ENCODE measurements at regions not wholly inside any gene's neighbourhood (a gene's known extent, or its start where the extent isn't known, plus 50 kb on each side); places are given as distances from the start of the nearest gene placed in this dataset.

GRCh38 chr9:106691627-106692026 is 171.3 kb upstream of the ZNF462 start:
- no peaks in the 10 kb centered on the region for H3K9me3 ChIP-seq
- H3K27ac ChIP-seq, result no peak overlapping the region
- H3K4me3 ChIP-seq, result no peak overlapping the region
- TF ChIP-seq CTCF (IDR thresholded peaks at IDR 0.05), result no peak
- no peaks in the 10 kb centered on the region for H3K4me1 ChIP-seq
- H3K27me3 ChIP-seq, result no peaks in the 10 kb centered on the region
- H3K36me3 ChIP-seq, result no peaks in the 10 kb centered on the region
- DNase-seq (ENCODE audit: low spot score), result no peak

- Histone ChIP-seq H3K27ac (no peak overlapping the region), H3K36me3 (no peaks in the 10 kb centered on the region), H3K4me1 (peaks cover 0 to 13% of the 10 kb centered on the region in 2 donors), H3K27me3 (no peaks in the 10 kb centered on the region), H3K9me3 (no peaks in the 10 kb centered on the region), H3K4me3 (no peak overlapping the region)
- DNase-seq (ENCODE audit: low spot score), result no peak
- no peak for TF ChIP-seq CTCF (IDR thresholded peaks at IDR 0.05)
These were observed 169.4 kb upstream of the ZNF462 start for GRCh38 chr9:106693558-106693957.

DNA sequence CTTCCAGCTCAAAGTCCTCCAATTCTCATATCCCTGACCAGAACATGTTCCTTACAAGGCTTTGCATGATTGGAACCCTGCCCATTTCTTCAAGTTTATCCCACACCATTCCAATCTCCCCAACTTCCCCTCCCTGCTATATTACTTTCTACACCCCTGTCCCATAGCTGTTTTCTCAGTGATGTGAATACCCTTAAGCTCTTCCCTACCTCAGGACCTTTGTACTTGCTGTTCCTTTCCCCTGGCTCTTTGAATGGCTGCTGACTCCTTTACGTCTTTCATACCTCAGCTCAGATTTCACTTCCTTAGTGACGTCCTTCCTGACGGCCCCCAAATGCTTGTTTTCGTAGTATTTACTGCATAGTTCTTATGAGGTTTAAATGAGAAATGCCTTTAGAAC is 166.2 kb upstream of the ZNF462 start:
- DNase-seq (ENCODE audit: low spot score), result no peak
- Histone ChIP-seq H3K4me1 (peaks cover 0 to 16% of the 10 kb centered on the region in 2 donors), H3K27me3 (no peaks in the 10 kb centered on the region), H3K27ac (no peak overlapping the region), H3K9me3 (no peaks in the 10 kb centered on the region), H3K36me3 (no peaks in the 10 kb centered on the region), H3K4me3 (no peak overlapping the region)
- TF ChIP-seq CTCF (IDR thresholded peaks at IDR 0.05), result no peak

- H3K27me3 ChIP-seq, result no peaks in the 10 kb centered on the region
- H3K4me1 ChIP-seq, result peaks cover 0 to 16% of the 10 kb centered on the region in 2 donors
- no peak for TF ChIP-seq CTCF (IDR thresholded peaks at IDR 0.05)
- H3K4me3 ChIP-seq, result peak overlapping the region in 1 of 2 donors; percentile 37
- H3K36me3 ChIP-seq, result no peaks in the 10 kb centered on the region
- DNase-seq (ENCODE audit: low spot score), result no peak
- H3K27ac ChIP-seq, result peak overlapping the region in 1 of 2 donors; percentile 61
- H3K9me3 ChIP-seq, result no peaks in the 10 kb centered on the region
These were observed 165.6 kb upstream of the ZNF462 start for GRCh38 chr9:106697390-106697749.

GRCh38 chr9:106697750-106698502 is 165.0 kb upstream of the ZNF462 start:
- no peak for TF ChIP-seq CTCF (IDR thresholded peaks at IDR 0.05)
- H3K27me3 ChIP-seq, result no peaks in the 10 kb centered on the region
- peaks cover 0 to 16% of the 10 kb centered on the region in 2 donors for H3K4me1 ChIP-seq
- peak overlapping the region; percentile 26 to 61 for H3K27ac ChIP-seq
- peak overlapping the region; percentile 19 to 37 for H3K4me3 ChIP-seq
- H3K9me3 ChIP-seq, result no peaks in the 10 kb centered on the region
- H3K36me3 ChIP-seq, result no peaks in the 10 kb centered on the region
- peak; percentile 85 for DNase-seq (ENCODE audit: low spot score)

DNA sequence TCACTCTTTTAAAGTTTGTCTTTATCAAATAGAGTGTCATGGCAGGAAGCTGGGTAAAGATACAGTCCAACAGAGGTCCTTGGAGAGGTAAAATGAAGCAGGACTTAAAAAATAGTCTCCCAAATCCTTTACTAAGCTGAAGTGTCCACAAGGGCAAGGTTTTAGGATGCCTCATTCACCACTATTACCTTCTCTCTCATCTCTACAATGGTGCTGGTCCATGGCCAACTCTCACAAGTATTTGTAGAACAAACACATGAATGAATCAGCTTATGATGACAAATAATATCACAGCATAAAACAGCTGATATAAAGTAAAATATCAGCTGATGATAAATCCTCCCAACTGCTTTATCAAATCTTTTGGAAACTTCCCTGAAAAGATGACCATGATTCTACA is 162.3 kb upstream of the ZNF462 start:
- Histone ChIP-seq H3K36me3 (no peaks in the 10 kb centered on the region), H3K27me3 (no peaks in the 10 kb centered on the region), H3K4me3 (no peak overlapping the region), H3K27ac (no peak overlapping the region), H3K9me3 (no peaks in the 10 kb centered on the region), H3K4me1 (peaks cover 0 to 16% of the 10 kb centered on the region in 2 donors)
- TF ChIP-seq CTCF (IDR thresholded peaks at IDR 0.05), result no peak
- no peak for DNase-seq (ENCODE audit: low spot score)

Measured in right atrium auricular region (tissue), 2 donors.